ENCODE measurements at regions not wholly inside any gene's neighbourhood (a gene's known extent, or its start where the extent isn't known, plus 50 kb on each side); places are given as distances from the start of the nearest gene placed in this dataset.

DNA sequence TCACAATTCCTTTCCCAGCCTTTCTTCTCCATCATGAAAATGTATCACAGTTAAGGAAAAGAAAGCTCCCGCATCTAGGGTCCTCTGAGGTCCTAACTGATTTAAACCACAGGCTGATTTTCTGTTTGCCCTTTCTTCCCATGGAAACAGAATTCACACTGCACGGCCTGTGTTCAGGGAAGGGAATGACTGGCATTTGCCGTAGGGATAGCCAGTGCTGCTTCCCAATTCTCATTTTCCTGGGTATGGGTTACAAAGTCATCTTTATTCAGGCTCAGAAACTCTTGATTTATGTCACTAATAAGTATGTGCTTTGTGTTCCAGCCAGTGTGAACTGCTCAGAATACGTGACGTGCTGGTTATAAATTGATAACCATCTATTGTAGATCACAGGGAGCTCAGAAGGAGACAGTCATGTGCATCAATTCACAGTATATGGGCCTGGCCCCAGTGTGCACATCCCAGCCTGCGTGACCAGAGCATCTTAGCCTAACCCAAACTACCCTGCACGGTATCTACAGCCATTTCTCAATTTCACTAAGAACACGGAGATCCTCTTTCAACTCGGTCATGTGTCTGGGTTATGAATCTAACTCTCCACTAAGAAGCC lies 163.3 kb downstream of the LRRC30 start:
- TF ChIP-seq ARNTL (CRISPR knock-in tag; IDR thresholded peaks at IDR 0.05; ENCODE audit: borderline replicate concordance, low read depth) (no peak), ZFP3 (CRISPR knock-in tag; IDR thresholded peaks at IDR 0.05) (no peak), GLIS3 (CRISPR knock-in tag; IDR thresholded peaks at IDR 0.05) (no peak), ZNF8 (CRISPR knock-in tag; IDR thresholded peaks at IDR 0.05) (no peak), TOX (CRISPR knock-in tag; IDR thresholded peaks at IDR 0.05; ENCODE audit: borderline replicate concordance) (no peak)
- TF ChIP-seq, protein P1, sequence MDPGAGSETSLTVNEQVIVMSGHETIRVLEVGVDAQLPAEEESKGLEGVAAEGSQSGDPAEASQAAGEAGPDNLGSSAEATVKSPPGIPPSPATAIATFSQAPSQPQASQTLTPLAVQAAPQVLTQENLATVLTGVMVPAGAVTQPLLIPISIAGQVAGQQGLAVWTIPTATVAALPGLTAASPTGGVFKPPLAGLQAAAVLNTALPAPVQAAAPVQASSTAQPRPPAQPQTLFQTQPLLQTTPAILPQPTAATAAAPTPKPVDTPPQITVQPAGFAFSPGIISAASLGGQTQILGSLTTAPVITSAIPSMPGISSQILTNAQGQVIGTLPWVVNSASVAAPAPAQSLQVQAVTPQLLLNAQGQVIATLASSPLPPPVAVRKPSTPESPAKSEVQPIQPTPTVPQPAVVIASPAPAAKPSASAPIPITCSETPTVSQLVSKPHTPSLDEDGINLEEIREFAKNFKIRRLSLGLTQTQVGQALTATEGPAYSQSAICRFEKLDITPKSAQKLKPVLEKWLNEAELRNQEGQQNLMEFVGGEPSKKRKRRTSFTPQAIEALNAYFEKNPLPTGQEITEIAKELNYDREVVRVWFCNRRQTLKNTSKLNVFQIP (CRISPR knock-in tag; IDR thresholded peaks at IDR 0.05; ENCODE audit: borderline replicate concordance, low read depth): no peak
- TF ChIP-seq, protein P2, sequence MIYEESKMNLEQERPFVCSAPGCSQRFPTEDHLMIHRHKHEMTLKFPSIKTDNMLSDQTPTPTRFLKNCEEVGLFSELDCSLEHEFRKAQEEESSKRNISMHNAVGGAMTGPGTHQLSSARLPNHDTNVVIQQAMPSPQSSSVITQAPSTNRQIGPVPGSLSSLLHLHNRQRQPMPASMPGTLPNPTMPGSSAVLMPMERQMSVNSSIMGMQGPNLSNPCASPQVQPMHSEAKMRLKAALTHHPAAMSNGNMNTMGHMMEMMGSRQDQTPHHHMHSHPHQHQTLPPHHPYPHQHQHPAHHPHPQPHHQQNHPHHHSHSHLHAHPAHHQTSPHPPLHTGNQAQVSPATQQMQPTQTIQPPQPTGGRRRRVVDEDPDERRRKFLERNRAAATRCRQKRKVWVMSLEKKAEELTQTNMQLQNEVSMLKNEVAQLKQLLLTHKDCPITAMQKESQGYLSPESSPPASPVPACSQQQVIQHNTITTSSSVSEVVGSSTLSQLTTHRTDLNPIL (CRISPR knock-in tag; IDR thresholded peaks at IDR 0.05; ENCODE audit: low read depth): no peak
- TF ChIP-seq, protein P3, sequence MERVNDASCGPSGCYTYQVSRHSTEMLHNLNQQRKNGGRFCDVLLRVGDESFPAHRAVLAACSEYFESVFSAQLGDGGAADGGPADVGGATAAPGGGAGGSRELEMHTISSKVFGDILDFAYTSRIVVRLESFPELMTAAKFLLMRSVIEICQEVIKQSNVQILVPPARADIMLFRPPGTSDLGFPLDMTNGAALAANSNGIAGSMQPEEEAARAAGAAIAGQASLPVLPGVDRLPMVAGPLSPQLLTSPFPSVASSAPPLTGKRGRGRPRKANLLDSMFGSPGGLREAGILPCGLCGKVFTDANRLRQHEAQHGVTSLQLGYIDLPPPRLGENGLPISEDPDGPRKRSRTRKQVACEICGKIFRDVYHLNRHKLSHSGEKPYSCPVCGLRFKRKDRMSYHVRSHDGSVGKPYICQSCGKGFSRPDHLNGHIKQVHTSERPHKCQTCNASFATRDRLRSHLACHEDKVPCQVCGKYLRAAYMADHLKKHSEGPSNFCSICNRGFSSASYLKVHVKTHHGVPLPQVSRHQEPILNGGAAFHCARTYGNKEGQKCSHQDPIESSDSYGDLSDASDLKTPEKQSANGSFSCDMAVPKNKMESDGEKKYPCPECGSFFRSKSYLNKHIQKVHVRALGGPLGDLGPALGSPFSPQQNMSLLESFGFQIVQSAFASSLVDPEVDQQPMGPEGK (CRISPR knock-in tag; IDR thresholded peaks at IDR 0.05; ENCODE audit: borderline replicate concordance): no peak

All from SK-N-SH treated with all-trans-retinoic acid at 6 μM for 48 hours (cell line).